ENCODE measurements at regions not wholly inside any gene's neighbourhood (a gene's known extent, or its start where the extent isn't known, plus 50 kb on each side); places are given as distances from the start of the nearest gene placed in this dataset.
"Not testable (repeated sequence)": the region's sequence is repeated elsewhere in the genome, so short reads cannot be mapped to it uniquely, and the experiment has no call there.

GRCh38 chr1:144065299-144066060 is 93.7 kb upstream of the FAM72C start:
- H2BK20ac ChIP-seq (ENCODE audit: low read depth, low read length, poor library complexity, severe bottlenecking); H2BK5ac ChIP-seq (ENCODE audit: insufficient read length, low read length); H3K4me2 ChIP-seq (ENCODE audit: insufficient read depth, insufficient read length, low read length); H3K4ac ChIP-seq (ENCODE audit: low read depth, low read length); H4K5ac ChIP-seq (ENCODE audit: insufficient read length, low read depth, low read length); H3K36me3 Mint-ChIP-seq (ENCODE audit: insufficient read depth in 1 of 3, low read depth in 3 of 3); H4K20me1 ChIP-seq (ENCODE audit: control insufficient read depth, insufficient read depth, insufficient read length); H3K9me3 ChIP-seq (ENCODE audit: control insufficient read depth, low read depth, low read length); H2BK120ac ChIP-seq (ENCODE audit: low read depth, low read length, poor library complexity, severe bottlenecking); H3K4me1 ChIP-seq (ENCODE audit: insufficient read depth, low read length); H2AK5ac ChIP-seq (ENCODE audit: insufficient read length, low read length); H4K91ac ChIP-seq (ENCODE audit: insufficient read length, low read depth, low read length); H3K56ac ChIP-seq (ENCODE audit: insufficient read length, low read depth, low read length); H3K27me3 Mint-ChIP-seq (ENCODE audit: low read depth); H3K4me1 Mint-ChIP-seq; H3K27me3 ChIP-seq (ENCODE audit: insufficient read depth, low read length); H3K14ac ChIP-seq (ENCODE audit: insufficient read depth, low read length); H4K8ac ChIP-seq (replicated peaks; ENCODE audit: insufficient read length, low read depth, low read length); H3K4me3 Mint-ChIP-seq; H3K27ac Mint-ChIP-seq; H3K9me3 Mint-ChIP-seq; H3K79me1 ChIP-seq (ENCODE audit: insufficient read depth, low read depth, low read length, poor library complexity, severe bottlenecking); H3K23me2 ChIP-seq (ENCODE audit: insufficient read length, low read depth, low read length, poor library complexity, severe bottlenecking); DNase-seq; H3T11ph ChIP-seq (ENCODE audit: low read length); H3K27ac ChIP-seq (ENCODE audit: insufficient read length, low read depth, low read length); H2AFZ ChIP-seq (ENCODE audit: low read length); H3K18ac ChIP-seq (ENCODE audit: insufficient read length, low read depth, low read length); H3K23ac ChIP-seq (ENCODE audit: insufficient read length, low read depth, low read length); H3K9ac ChIP-seq (ENCODE audit: extremely low read depth, insufficient read length, low read length); H2BK12ac ChIP-seq (ENCODE audit: insufficient read length, low read depth, low read length); H2BK15ac ChIP-seq (ENCODE audit: low read depth, low read length); H3K79me2 ChIP-seq (ENCODE audit: insufficient read depth, low read length): not testable (repeated sequence)
- WGBS (ENCODE audit: extremely low coverage, insufficient read length, low lambda C conversion rate): no CpG with 5 or more reads among the region's 5 CpGs

GRCh38 chr1:144049365-144049764 is 77.6 kb upstream of the FAM72C start:
- H3K79me1 ChIP-seq (ENCODE audit: insufficient read depth, low read depth, low read length, poor library complexity, severe bottlenecking): not testable (repeated sequence)

More at GRCh38 chr1:144049365-144049764, 77.6 kb upstream of the FAM72C start:
- H3K4me1 ChIP-seq (ENCODE audit: insufficient read depth, low read length); H2AK5ac ChIP-seq (ENCODE audit: insufficient read length, low read length); H3K23me2 ChIP-seq (ENCODE audit: insufficient read length, low read depth, low read length, poor library complexity, severe bottlenecking); H3T11ph ChIP-seq (ENCODE audit: low read length); H3K4me1 Mint-ChIP-seq; H3K4ac ChIP-seq (ENCODE audit: low read depth, low read length); H3K18ac ChIP-seq (ENCODE audit: insufficient read length, low read depth, low read length); H3K27ac ChIP-seq (ENCODE audit: insufficient read length, low read depth, low read length); H3K36me3 Mint-ChIP-seq (ENCODE audit: insufficient read depth in 1 of 3, low read depth in 3 of 3); H2BK20ac ChIP-seq (ENCODE audit: low read depth, low read length, poor library complexity, severe bottlenecking); H3K9ac ChIP-seq (ENCODE audit: extremely low read depth, insufficient read length, low read length); H4K91ac ChIP-seq (ENCODE audit: insufficient read length, low read depth, low read length); DNase-seq; H3K4me3 Mint-ChIP-seq; H3K9me3 Mint-ChIP-seq; H3K27me3 Mint-ChIP-seq (ENCODE audit: low read depth); H4K8ac ChIP-seq (replicated peaks; ENCODE audit: insufficient read length, low read depth, low read length); H4K5ac ChIP-seq (ENCODE audit: insufficient read length, low read depth, low read length); H3K14ac ChIP-seq (ENCODE audit: insufficient read depth, low read length); H3K56ac ChIP-seq (ENCODE audit: insufficient read length, low read depth, low read length); H3K9me3 ChIP-seq (ENCODE audit: control insufficient read depth, low read depth, low read length); H3K23ac ChIP-seq (ENCODE audit: insufficient read length, low read depth, low read length); H2AFZ ChIP-seq (ENCODE audit: low read length); H2BK15ac ChIP-seq (ENCODE audit: low read depth, low read length); H2BK12ac ChIP-seq (ENCODE audit: insufficient read length, low read depth, low read length); H3K79me2 ChIP-seq (ENCODE audit: insufficient read depth, low read length); H2BK120ac ChIP-seq (ENCODE audit: low read depth, low read length, poor library complexity, severe bottlenecking); H3K4me2 ChIP-seq (ENCODE audit: insufficient read depth, insufficient read length, low read length); H3K27ac Mint-ChIP-seq; H3K27me3 ChIP-seq (ENCODE audit: insufficient read depth, low read length); H2BK5ac ChIP-seq (ENCODE audit: insufficient read length, low read length); H4K20me1 ChIP-seq (ENCODE audit: control insufficient read depth, insufficient read depth, insufficient read length): not testable (repeated sequence)
- WGBS (ENCODE audit: extremely low coverage, insufficient read length, low lambda C conversion rate): no CpG with 5 or more reads among the region's 5 CpGs

All from H9 (cell line).